Ishikawa (cell line): ENCODE measurements at regions not wholly inside any gene's neighbourhood (a gene's known extent, or its start where the extent isn't known, plus 50 kb on each side); places are given as distances from the start of the nearest gene placed in this dataset.

ENCODE experiments used
- CEBPB ChIP-seq: IDR thresholded peaks from 2 replicates; pipeline ENCODE4 v1.6.1; 2012
- CREB1 ChIP-seq: IDR thresholded peaks from 2 replicates; pipeline ENCODE4 v1.6.1; 2012; ENCODE audit warnings: low read depth
- EGR1 ChIP-seq: IDR thresholded peaks from 2 replicates; pipeline ENCODE4 v1.6.1; 2012
- EP300 ChIP-seq: IDR thresholded peaks from 2 replicates; pipeline ENCODE4 v1.6.1; 2012; ENCODE audit warnings: borderline replicate concordance
- FOXM1 ChIP-seq: IDR thresholded peaks from 2 replicates; pipeline ENCODE4 v1.6.1; 2012; ENCODE audit warnings: low read depth, borderline replicate concordance
- NFIC ChIP-seq: IDR thresholded peaks from 2 replicates; pipeline ENCODE4 v1.6.1; 2012
- RAD21 ChIP-seq: IDR thresholded peaks from 2 replicates; pipeline ENCODE4 v1.6.1; 2012; ENCODE audit warnings: low read depth
- TAF1 ChIP-seq: IDR thresholded peaks from 2 replicates; pipeline ENCODE4 v1.6.1; 2012; ENCODE audit warnings: low read depth, mild to moderate bottlenecking
- TEAD4 ChIP-seq: IDR thresholded peaks from 2 replicates; pipeline ENCODE4 v1.6.1; 2012
- YY1 ChIP-seq: IDR thresholded peaks from 2 replicates; pipeline ENCODE4 v1.6.1; 2012; ENCODE audit warnings: low read depth
- ZBTB7A ChIP-seq: IDR thresholded peaks from 2 replicates; pipeline ENCODE4 v1.6.1; 2012; ENCODE audit warnings: low read depth
- TF ChIP-seq, protein P1 (sequence below): IDR thresholded peaks from 2 replicates; pipeline ENCODE4 v1.6.1; 2012
- TF ChIP-seq, protein P2 (sequence below): IDR thresholded peaks from 2 replicates; pipeline ENCODE4 v1.6.1; 2012; ENCODE audit warnings: low read depth, mild to moderate bottlenecking

DNA sequence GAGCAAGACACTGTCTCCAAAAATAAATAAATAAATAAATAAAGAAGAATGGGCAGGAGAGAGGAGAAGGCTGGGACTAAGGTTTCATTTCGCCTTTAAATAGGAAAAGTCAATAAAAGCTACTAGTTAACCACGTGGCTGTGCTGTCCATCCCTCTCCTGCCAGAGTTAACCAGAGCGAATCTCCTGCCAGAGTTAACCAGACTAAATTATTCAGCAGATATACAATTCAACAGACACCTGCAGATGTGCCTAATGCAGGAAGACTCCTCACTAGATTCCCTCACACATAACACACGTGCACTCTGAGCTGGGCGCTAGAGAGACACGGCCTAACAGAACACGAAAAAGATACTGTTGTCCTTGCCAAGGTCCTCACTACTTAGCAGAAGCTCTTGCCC, 156.1 kb downstream of the IGLL1 start:
- TF ChIP-seq NFIC (no peak), EP300 (no peak), CEBPB (no peak), YY1 (no peak), EGR1 (no peak), TEAD4 (no peak), RAD21 (no peak), CREB1 (no peak), ZBTB7A (no peak), FOXM1 (no peak), TAF1 (no peak)
- TF ChIP-seq, protein P1, sequence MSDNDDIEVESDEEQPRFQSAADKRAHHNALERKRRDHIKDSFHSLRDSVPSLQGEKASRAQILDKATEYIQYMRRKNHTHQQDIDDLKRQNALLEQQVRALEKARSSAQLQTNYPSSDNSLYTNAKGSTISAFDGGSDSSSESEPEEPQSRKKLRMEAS = no peak
- TF ChIP-seq, protein P2, sequence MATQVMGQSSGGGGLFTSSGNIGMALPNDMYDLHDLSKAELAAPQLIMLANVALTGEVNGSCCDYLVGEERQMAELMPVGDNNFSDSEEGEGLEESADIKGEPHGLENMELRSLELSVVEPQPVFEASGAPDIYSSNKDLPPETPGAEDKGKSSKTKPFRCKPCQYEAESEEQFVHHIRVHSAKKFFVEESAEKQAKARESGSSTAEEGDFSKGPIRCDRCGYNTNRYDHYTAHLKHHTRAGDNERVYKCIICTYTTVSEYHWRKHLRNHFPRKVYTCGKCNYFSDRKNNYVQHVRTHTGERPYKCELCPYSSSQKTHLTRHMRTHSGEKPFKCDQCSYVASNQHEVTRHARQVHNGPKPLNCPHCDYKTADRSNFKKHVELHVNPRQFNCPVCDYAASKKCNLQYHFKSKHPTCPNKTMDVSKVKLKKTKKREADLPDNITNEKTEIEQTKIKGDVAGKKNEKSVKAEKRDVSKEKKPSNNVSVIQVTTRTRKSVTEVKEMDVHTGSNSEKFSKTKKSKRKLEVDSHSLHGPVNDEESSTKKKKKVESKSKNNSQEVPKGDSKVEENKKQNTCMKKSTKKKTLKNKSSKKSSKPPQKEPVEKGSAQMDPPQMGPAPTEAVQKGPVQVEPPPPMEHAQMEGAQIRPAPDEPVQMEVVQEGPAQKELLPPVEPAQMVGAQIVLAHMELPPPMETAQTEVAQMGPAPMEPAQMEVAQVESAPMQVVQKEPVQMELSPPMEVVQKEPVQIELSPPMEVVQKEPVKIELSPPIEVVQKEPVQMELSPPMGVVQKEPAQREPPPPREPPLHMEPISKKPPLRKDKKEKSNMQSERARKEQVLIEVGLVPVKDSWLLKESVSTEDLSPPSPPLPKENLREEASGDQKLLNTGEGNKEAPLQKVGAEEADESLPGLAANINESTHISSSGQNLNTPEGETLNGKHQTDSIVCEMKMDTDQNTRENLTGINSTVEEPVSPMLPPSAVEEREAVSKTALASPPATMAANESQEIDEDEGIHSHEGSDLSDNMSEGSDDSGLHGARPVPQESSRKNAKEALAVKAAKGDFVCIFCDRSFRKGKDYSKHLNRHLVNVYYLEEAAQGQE = no peak
